Neural cell (in vitro differentiated cells): ENCODE measurements at regions not wholly inside any gene's neighbourhood (a gene's known extent, or its start where the extent isn't known, plus 50 kb on each side); places are given as distances from the start of the nearest gene placed in this dataset.

ENCODE experiments used
- H2AFZ ChIP-seq: fragments of 200-600, 300-800 bp; sonication (generic), shearing (Covaris generic); 2 replicates; pipeline ENCODE4 v1.6.0; 2014; ENCODE audit warnings: low read depth, mild to moderate bottlenecking, antibody characterized with exemption, low read length, moderate library complexity
- H3F3A ChIP-seq: fragments of 200-600 bp; shearing (Covaris generic); 2 replicates; pipeline ENCODE4 v1.6.1; 2016; ENCODE audit warnings: mild to moderate bottlenecking, moderate library complexity, mixed read lengths, antibody characterized with exemption, low read length; ENCODE audit not compliant: insufficient read depth, poor library complexity, severe bottlenecking
- H3K27ac ChIP-seq: fragments of 200-600, 300-800 bp; sonication (generic), shearing (Covaris generic); 2 replicates; pipeline ENCODE4 v1.5.1; 2014; ENCODE audit warnings: mild to moderate bottlenecking, low read length, moderate library complexity
- H3K27me3 ChIP-seq: fragments of 300-800, 200-600 bp; sonication (generic), shearing (Covaris generic); 2 replicates; pipeline ENCODE4 v1.6.0; 2014; ENCODE audit warnings: mild to moderate bottlenecking, low read depth, low read length, moderate library complexity; ENCODE audit not compliant: insufficient read depth
- H3K36me3 ChIP-seq: fragments of 300-800, 200-600 bp; sonication (generic), shearing (Covaris generic); 2 replicates; pipeline ENCODE4 v1.5.1; 2014; ENCODE audit warnings: mild to moderate bottlenecking, antibody characterized with exemption, low read length, moderate library complexity; ENCODE audit not compliant: insufficient read depth
- H3K4me2 ChIP-seq: fragments of 300-800, 200-600 bp; sonication (generic), shearing (Covaris generic); 2 replicates; pipeline ENCODE4 v1.6.0; 2014; ENCODE audit warnings: mild to moderate bottlenecking, low read length
- H3K4me3 ChIP-seq: fragments of 300-800, 200-600 bp; sonication (generic), shearing (Covaris generic); 2 replicates; pipeline ENCODE4 v1.5.1; 2014; ENCODE audit warnings: mild to moderate bottlenecking, low read length, moderate library complexity
- H3K79me2 ChIP-seq: fragments of 200-600 bp; shearing (Covaris generic); replicated peaks from 2 replicates; pipeline ENCODE4 v1.6.0; 2014; ENCODE audit warnings: mild to moderate bottlenecking, low read length, moderate library complexity; ENCODE audit not compliant: insufficient read depth
- H3K9ac ChIP-seq: fragments of 300-800, 200-600 bp; sonication (generic), shearing (Covaris generic); 2 replicates; pipeline ENCODE4 v1.6.1; 2016; ENCODE audit warnings: mild to moderate bottlenecking, low read length, mixed read lengths
- H3K9me2 ChIP-seq: fragments of 200-600 bp; shearing (Covaris generic); 2 replicates; pipeline ENCODE4 v1.6.1; 2016; ENCODE audit warnings: mild to moderate bottlenecking, low read length, mixed read lengths; ENCODE audit not compliant: insufficient read depth
- H3K9me3 ChIP-seq: fragments of 200-600, 300-800 bp; sonication (generic), shearing (Covaris generic); 2 replicates; pipeline ENCODE4 v1.6.1; 2016; ENCODE audit warnings: mild to moderate bottlenecking, mixed run types, low read length, moderate library complexity, mixed read lengths
- H4K20me1 ChIP-seq: fragments of 200-600 bp; shearing (Covaris generic); 2 replicates; pipeline ENCODE4 v1.6.1; 2016; ENCODE audit warnings: mild to moderate bottlenecking, mixed run types; ENCODE audit not compliant: insufficient read depth
- EP300 ChIP-seq: fragments of 450-650 bp; conservative IDR thresholded peaks from 2 replicates; pipeline ENCODE4 v1.6.1; 2014; ENCODE audit warnings: antibody characterized with exemption, mild to moderate bottlenecking, moderate library complexity; ENCODE audit not compliant: poor library complexity, severe bottlenecking
- EZH2 ChIP-seq: fragments of 200-600, 300-800 bp; shearing (Covaris generic), sonication (generic); IDR thresholded peaks from 2 replicates; pipeline ENCODE4 v1.6.1; 2014; ENCODE audit warnings: antibody characterized with exemption, low read length, borderline replicate concordance, mild to moderate bottlenecking; ENCODE audit not compliant: insufficient read depth, poor library complexity, severe bottlenecking
- MXI1 ChIP-seq: fragments of 450-650 bp; conservative IDR thresholded peaks from 2 replicates; pipeline ENCODE4 v1.6.1; 2014; ENCODE audit warnings: antibody characterized with exemption, mild to moderate bottlenecking; ENCODE audit not compliant: poor library complexity, severe bottlenecking
- POLR2AphosphoS5 ChIP-seq: IDR thresholded peaks from 2 replicates; pipeline ENCODE4 v1.6.1; 2012
- RAD21 ChIP-seq: fragments of 450-650 bp; conservative IDR thresholded peaks from 2 replicates; pipeline ENCODE4 v1.6.1; 2014; ENCODE audit warnings: antibody characterized with exemption, mild to moderate bottlenecking, moderate library complexity
- SMC3 ChIP-seq: fragments of 450-650 bp; conservative IDR thresholded peaks from 2 replicates; pipeline ENCODE4 v1.6.1; 2014; ENCODE audit warnings: antibody characterized with exemption, mild to moderate bottlenecking, moderate library complexity; ENCODE audit not compliant: poor library complexity
- TAF1 ChIP-seq: IDR thresholded peaks from 2 replicates; pipeline ENCODE4 v1.6.1; 2012; ENCODE audit warnings: low read depth
- TF ChIP-seq, protein P1 (sequence below): IDR thresholded peaks from 2 replicates; pipeline ENCODE4 v1.6.1; 2012; ENCODE audit warnings: borderline replicate concordance
- TF ChIP-seq, protein P2 (sequence below): fragments of 450-650 bp; IDR thresholded peaks from 2 replicates; pipeline ENCODE4 v1.5.1; 2014; ENCODE audit warnings: antibody characterized with exemption, mild to moderate bottlenecking, moderate library complexity; ENCODE audit not compliant: poor library complexity, severe bottlenecking

DNA sequence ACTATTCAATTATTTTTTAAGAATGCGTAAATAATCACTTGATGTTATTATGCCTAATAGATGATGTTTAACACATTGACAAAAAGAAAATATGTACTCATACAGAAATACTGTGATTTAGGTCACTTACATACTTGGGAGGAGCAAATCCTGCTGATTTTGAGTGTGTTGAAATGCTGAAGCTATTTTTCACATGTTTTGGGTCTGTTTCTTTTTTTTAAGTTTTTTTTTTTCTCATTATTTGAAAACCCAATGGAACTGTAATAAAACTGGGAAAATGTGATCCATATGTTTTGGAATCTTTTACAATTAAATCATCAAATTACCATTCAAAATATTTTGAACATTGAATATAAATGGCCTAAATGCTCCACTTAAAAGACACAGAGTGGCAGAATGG is 366.2 kb upstream of the ADAMTS5 start:
- no peaks in the 10 kb centered on the region for H3F3A ChIP-seq
- no peaks in the 10 kb centered on the region for H3K9me2 ChIP-seq
- no peak overlapping the region for H3K4me2 ChIP-seq
- no peak overlapping the region for H2AFZ ChIP-seq
- H3K36me3 ChIP-seq: no peaks in the 10 kb centered on the region
- no peak overlapping the region for H3K9ac ChIP-seq
- H3K79me2 ChIP-seq: no peaks in the 10 kb centered on the region
- no peaks in the 10 kb centered on the region for H3K27me3 ChIP-seq
- no peak overlapping the region for H3K27ac ChIP-seq
- TF ChIP-seq TAF1: no peak
- no peak for TF ChIP-seq RAD21
- TF ChIP-seq POLR2AphosphoS5: no peak
- TF ChIP-seq, protein P1, sequence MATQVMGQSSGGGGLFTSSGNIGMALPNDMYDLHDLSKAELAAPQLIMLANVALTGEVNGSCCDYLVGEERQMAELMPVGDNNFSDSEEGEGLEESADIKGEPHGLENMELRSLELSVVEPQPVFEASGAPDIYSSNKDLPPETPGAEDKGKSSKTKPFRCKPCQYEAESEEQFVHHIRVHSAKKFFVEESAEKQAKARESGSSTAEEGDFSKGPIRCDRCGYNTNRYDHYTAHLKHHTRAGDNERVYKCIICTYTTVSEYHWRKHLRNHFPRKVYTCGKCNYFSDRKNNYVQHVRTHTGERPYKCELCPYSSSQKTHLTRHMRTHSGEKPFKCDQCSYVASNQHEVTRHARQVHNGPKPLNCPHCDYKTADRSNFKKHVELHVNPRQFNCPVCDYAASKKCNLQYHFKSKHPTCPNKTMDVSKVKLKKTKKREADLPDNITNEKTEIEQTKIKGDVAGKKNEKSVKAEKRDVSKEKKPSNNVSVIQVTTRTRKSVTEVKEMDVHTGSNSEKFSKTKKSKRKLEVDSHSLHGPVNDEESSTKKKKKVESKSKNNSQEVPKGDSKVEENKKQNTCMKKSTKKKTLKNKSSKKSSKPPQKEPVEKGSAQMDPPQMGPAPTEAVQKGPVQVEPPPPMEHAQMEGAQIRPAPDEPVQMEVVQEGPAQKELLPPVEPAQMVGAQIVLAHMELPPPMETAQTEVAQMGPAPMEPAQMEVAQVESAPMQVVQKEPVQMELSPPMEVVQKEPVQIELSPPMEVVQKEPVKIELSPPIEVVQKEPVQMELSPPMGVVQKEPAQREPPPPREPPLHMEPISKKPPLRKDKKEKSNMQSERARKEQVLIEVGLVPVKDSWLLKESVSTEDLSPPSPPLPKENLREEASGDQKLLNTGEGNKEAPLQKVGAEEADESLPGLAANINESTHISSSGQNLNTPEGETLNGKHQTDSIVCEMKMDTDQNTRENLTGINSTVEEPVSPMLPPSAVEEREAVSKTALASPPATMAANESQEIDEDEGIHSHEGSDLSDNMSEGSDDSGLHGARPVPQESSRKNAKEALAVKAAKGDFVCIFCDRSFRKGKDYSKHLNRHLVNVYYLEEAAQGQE: no peak
- no peak for TF ChIP-seq SMC3
- no peak for TF ChIP-seq EZH2
- no peak overlapping the region for H3K4me3 ChIP-seq
- no peaks in the 10 kb centered on the region for H3K9me3 ChIP-seq
- H4K20me1 ChIP-seq: no peaks in the 10 kb centered on the region

DNA sequence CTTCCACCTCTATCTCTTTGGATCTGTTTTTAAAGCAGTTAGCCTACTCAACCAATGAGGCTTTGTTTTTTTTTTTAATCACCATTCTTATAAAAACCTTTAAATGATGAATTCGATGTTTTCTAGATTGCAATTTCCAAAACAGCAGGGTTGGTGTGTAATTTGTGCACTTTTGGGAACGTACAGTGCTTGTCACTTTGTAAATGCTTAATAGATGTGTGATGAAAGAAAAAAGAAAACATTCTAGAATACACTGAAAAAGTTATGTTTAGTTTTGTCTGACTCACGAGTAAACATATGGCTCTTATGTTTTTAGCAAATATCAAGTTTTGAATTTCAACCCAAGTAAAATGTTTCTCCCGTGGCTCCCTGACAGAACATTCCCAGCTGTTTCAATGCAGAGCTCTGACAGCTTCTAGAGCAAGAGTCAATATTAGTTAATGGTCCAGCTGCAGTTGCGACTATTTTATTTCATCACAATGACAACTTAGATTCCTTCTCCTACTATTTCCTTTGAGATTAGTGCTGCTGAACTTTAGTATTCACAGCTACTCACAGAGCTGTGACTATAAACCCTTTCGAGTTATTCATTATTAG is 362.5 kb upstream of the ADAMTS5 start:
- Histone ChIP-seq H3K36me3 (no peaks in the 10 kb centered on the region), H2AFZ (no peak overlapping the region), H3K9me3 (no peaks in the 10 kb centered on the region), H3K79me2 (no peaks in the 10 kb centered on the region), H3K9me2 (no peaks in the 10 kb centered on the region), H3K27ac (no peak overlapping the region), H4K20me1 (no peaks in the 10 kb centered on the region), H3K4me3 (no peak overlapping the region), H3K9ac (no peak overlapping the region), H3K27me3 (no peaks in the 10 kb centered on the region), H3F3A (no peaks in the 10 kb centered on the region), H3K4me2 (no peak overlapping the region)
- TF ChIP-seq, protein P2, sequence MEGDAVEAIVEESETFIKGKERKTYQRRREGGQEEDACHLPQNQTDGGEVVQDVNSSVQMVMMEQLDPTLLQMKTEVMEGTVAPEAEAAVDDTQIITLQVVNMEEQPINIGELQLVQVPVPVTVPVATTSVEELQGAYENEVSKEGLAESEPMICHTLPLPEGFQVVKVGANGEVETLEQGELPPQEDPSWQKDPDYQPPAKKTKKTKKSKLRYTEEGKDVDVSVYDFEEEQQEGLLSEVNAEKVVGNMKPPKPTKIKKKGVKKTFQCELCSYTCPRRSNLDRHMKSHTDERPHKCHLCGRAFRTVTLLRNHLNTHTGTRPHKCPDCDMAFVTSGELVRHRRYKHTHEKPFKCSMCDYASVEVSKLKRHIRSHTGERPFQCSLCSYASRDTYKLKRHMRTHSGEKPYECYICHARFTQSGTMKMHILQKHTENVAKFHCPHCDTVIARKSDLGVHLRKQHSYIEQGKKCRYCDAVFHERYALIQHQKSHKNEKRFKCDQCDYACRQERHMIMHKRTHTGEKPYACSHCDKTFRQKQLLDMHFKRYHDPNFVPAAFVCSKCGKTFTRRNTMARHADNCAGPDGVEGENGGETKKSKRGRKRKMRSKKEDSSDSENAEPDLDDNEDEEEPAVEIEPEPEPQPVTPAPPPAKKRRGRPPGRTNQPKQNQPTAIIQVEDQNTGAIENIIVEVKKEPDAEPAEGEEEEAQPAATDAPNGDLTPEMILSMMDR: no peak
- TF ChIP-seq POLR2AphosphoS5: no peak
- TF ChIP-seq TAF1: no peak
- TF ChIP-seq RAD21: no peak
- TF ChIP-seq EP300: no peak
- no peak for TF ChIP-seq EZH2
- no peak for TF ChIP-seq SMC3
- TF ChIP-seq, protein P1: no peak
- TF ChIP-seq MXI1: no peak
